NCI-H1930 (cell line): ENCODE measurements at regions not wholly inside any gene's neighbourhood (a gene's known extent, or its start where the extent isn't known, plus 50 kb on each side); places are given as distances from the start of the nearest gene placed in this dataset.
"Not testable (repeated sequence)": the region's sequence is repeated elsewhere in the genome, so short reads cannot be mapped to it uniquely, and the experiment has no call there.

Source experiments
- DNase-seq, 2 experiments: peaks; one replicate each; lab custom pipeline; 2025; lab: John Stamatoyannopoulos, UW

- DNase-seq, result no peak
Observed at GRCh38 chr6:134669485-134669884, 280.4 kb downstream of the ALDH8A1 start.

- no peak for DNase-seq
Observed at GRCh38 chr6:134667111-134667510, 282.8 kb downstream of the ALDH8A1 start.

- no peak for DNase-seq
Observed at GRCh38 chr6:134666125-134666524, 283.8 kb downstream of the ALDH8A1 start.

GRCh38 chr6:134665029-134665723, 284.7 kb downstream of the ALDH8A1 start:
- DNase-seq, result no peak

- DNase-seq, result no peak
Observed at GRCh38 chr6:134663800-134664535, 285.9 kb downstream of the ALDH8A1 start.

- no peak for DNase-seq
Observed at GRCh38 chr6:134663356-134663755, 286.5 kb downstream of the ALDH8A1 start.

- no peak for DNase-seq
Observed at GRCh38 chr6:134662077-134662700, 287.7 kb downstream of the ALDH8A1 start.

- DNase-seq, result not testable (repeated sequence)
Observed at GRCh38 chr6:134659885-134660284, 290.0 kb downstream of the ALDH8A1 start.

- DNase-seq, result no peak
Observed at GRCh38 chr6:134658596-134658995, 291.3 kb downstream of the ALDH8A1 start.

- no peak for DNase-seq
Observed at GRCh38 chr6:134657751-134658527, 292.0 kb downstream of the ALDH8A1 start.

GRCh38 chr6:134657343-134657742, 292.6 kb downstream of the ALDH8A1 start:
- DNase-seq, result no peak

GRCh38 chr6:134654751-134655150, 295.1 kb downstream of the ALDH8A1 start:
- DNase-seq, result no peak

- DNase-seq, result no peak
Observed at GRCh38 chr6:134651519-134651918, 298.4 kb downstream of the ALDH8A1 start.

- DNase-seq, result no peak
Observed at GRCh38 chr6:134647861-134648260, 302.0 kb downstream of the ALDH8A1 start.

GRCh38 chr6:134642819-134643218, 307.1 kb downstream of the ALDH8A1 start:
- DNase-seq, result no peak

- no peak for DNase-seq
Observed at GRCh38 chr6:134642279-134642678, 307.6 kb downstream of the ALDH8A1 start.

GRCh38 chr6:134640975-134641429, 308.9 kb downstream of the ALDH8A1 start:
- peak; percentile 29 to 32 for DNase-seq

- no peak for DNase-seq
Observed at GRCh38 chr6:134640229-134640628, 309.7 kb downstream of the ALDH8A1 start.

- DNase-seq, result no peak
Observed at GRCh38 chr6:134637847-134638437, 312.0 kb downstream of the ALDH8A1 start.

- DNase-seq, result no peak
Observed at GRCh38 chr6:134637282-134637681, 312.6 kb downstream of the ALDH8A1 start.

- peak in 1 of 2 experiments; percentile 24 for DNase-seq
Observed at GRCh38 chr6:134636186-134636799, 313.6 kb downstream of the ALDH8A1 start.
